ENCODE measurements at regions not wholly inside any gene's neighbourhood (a gene's known extent, or its start where the extent isn't known, plus 50 kb on each side); places are given as distances from the start of the nearest gene placed in this dataset.
"Not testable (repeated sequence)": the region's sequence is repeated elsewhere in the genome, so short reads cannot be mapped to it uniquely, and the experiment has no call there.

DNA sequence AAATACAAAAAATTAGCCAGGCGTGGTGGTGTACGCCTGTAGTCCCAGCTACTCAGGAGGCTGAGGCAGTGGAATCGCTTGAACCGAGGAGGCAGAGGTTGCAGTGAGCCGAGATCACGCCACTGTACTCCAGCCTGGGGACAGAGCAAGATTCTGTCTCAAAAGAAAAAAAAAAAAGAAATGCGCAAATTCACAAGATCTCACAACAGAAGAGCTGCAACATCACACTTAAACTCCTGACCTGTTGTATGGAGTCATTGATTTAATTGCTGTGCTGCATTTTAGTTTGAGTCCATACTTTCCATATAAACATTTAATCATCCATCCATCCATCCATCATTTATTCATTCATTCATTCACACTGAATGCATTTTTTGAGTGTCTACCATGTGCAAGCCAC is 229.7 kb downstream of the MREG start:
- TF ChIP-seq, protein P1, sequence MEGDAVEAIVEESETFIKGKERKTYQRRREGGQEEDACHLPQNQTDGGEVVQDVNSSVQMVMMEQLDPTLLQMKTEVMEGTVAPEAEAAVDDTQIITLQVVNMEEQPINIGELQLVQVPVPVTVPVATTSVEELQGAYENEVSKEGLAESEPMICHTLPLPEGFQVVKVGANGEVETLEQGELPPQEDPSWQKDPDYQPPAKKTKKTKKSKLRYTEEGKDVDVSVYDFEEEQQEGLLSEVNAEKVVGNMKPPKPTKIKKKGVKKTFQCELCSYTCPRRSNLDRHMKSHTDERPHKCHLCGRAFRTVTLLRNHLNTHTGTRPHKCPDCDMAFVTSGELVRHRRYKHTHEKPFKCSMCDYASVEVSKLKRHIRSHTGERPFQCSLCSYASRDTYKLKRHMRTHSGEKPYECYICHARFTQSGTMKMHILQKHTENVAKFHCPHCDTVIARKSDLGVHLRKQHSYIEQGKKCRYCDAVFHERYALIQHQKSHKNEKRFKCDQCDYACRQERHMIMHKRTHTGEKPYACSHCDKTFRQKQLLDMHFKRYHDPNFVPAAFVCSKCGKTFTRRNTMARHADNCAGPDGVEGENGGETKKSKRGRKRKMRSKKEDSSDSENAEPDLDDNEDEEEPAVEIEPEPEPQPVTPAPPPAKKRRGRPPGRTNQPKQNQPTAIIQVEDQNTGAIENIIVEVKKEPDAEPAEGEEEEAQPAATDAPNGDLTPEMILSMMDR (conservative IDR thresholded peaks at IDR 0.05; ENCODE audit: low read depth, low read length) = not testable (repeated sequence)
- not testable (repeated sequence) for TF ChIP-seq EZH2 (IDR thresholded peaks at IDR 0.05; ENCODE audit: low read length, unreplicated experiment)
